ENCODE measurements at regions not wholly inside any gene's neighbourhood (a gene's known extent, or its start where the extent isn't known, plus 50 kb on each side); places are given as distances from the start of the nearest gene placed in this dataset.

GRCh38 chr10:108989976-108990375, 933.3 kb downstream of the XPNPEP1 start:
- no peak overlapping the region for H2BK5ac ChIP-seq (ENCODE audit: low read depth, low read length)
- H3K9me3 ChIP-seq (ENCODE audit: insufficient read depth in 2 of 2, low read depth in 1 of 2, low read length in 1 of 2) = no peaks in the 10 kb centered on the region
- H2AK5ac ChIP-seq (ENCODE audit: low read depth, low read length) = no peak overlapping the region
- H3K36me3 ChIP-seq (ENCODE audit: control insufficient read depth in 2 of 4, insufficient read depth in 4 of 4, low read length in 3 of 4) = no peaks in the 10 kb centered on the region
- no peak overlapping the region for H3K9ac ChIP-seq (replicated peaks in 1 of 4; ENCODE audit: extremely low read depth in 1 of 4, low read depth in 3 of 4, low read length in 3 of 4)
- H3K56ac ChIP-seq (replicated peaks; ENCODE audit: insufficient read length, low read depth, low read length) = no peak overlapping the region
- no peak overlapping the region for H2BK20ac ChIP-seq (ENCODE audit: low read length)
- H3K23me2 ChIP-seq (ENCODE audit: low read depth, low read length) = no peaks in the 10 kb centered on the region
- H4K91ac ChIP-seq (replicated peaks; ENCODE audit: insufficient read length, low read length) = no peak overlapping the region
- H4K5ac ChIP-seq (ENCODE audit: insufficient read length, low read depth, low read length) = no peak overlapping the region
- no peaks in the 10 kb centered on the region for H3K4me1 ChIP-seq (replicated peaks in 1 of 4; ENCODE audit: control insufficient read depth in 3 of 4, insufficient read depth in 4 of 4, low read length in 3 of 4)
- H3K4me2 ChIP-seq (ENCODE audit: insufficient read depth in 1 of 2, low read depth in 2 of 2, low read length in 2 of 2) = no peak overlapping the region
- no peak overlapping the region for H3K18ac ChIP-seq (ENCODE audit: extremely low read depth, low read length)
- no peak overlapping the region for H2BK15ac ChIP-seq (ENCODE audit: low read length)
- no peak overlapping the region for H3K14ac ChIP-seq (ENCODE audit: insufficient read length)
- H2BK12ac ChIP-seq (ENCODE audit: low read depth, low read length) = no peak overlapping the region
- H3K79me2 ChIP-seq (ENCODE audit: control insufficient read depth in 1 of 2, insufficient read depth in 2 of 2, low read length in 2 of 2) = no peaks in the 10 kb centered on the region
- H4K8ac ChIP-seq (ENCODE audit: extremely low read depth, insufficient read depth, low read length) = no peak overlapping the region
- ChIA-PET POLR2A (ENCODE audit: partially characterized antibody) (no interaction called here), CTCF (ENCODE audit: partially characterized antibody) (no interaction called here)
- no peak overlapping the region for H3K4ac ChIP-seq (replicated peaks; ENCODE audit: insufficient read length, low read depth, low read length)
- H3K79me1 ChIP-seq (ENCODE audit: low read depth, low read length) = no peaks in the 10 kb centered on the region
- DNase-seq (ENCODE audit: low read depth in 1 of 2, low spot score in 2 of 2) = no peak
- H3K27me3 ChIP-seq (replicated peaks in 1 of 4; ENCODE audit: control insufficient read depth in 3 of 4, extremely low read depth in 1 of 4, insufficient read depth in 3 of 4, low read length in 3 of 4) = no peaks in the 10 kb centered on the region
- 94% methylated on average over 4 of the region's 4 CpGs; no CpG with 5 or more reads in 1 of the 2 experiments for WGBS, 2 experiments (ENCODE audit: extremely low coverage in 1 of 2, insufficient coverage in 1 of 2, insufficient read length in 1 of 2, insufficient replicate concordance in 2 of 2, low coverage in 1 of 2, low lambda C conversion rate in 2 of 2, missing lambda C conversion rate in 1 of 2)
- no peak overlapping the region for H3K27ac ChIP-seq (ENCODE audit: low read depth, low read length)
- H3K4me3 ChIP-seq (ENCODE audit: extremely low read depth in 1 of 4, insufficient read depth in 2 of 4, low read depth in 3 of 4, low read length in 4 of 4) = no peak overlapping the region
- H2BK120ac ChIP-seq (replicated peaks; ENCODE audit: low read depth, low read length) = no peak overlapping the region
- FAIRE-seq = no peak
- no peaks in the 10 kb centered on the region for H4K20me1 ChIP-seq (replicated peaks in 1 of 2; ENCODE audit: control insufficient read depth in 1 of 2, insufficient read depth in 2 of 2, low read length in 2 of 2)
- no peak overlapping the region for H3K23ac ChIP-seq (ENCODE audit: insufficient read length)
- H2AFZ ChIP-seq (ENCODE audit: low read length) = no peak overlapping the region
- TF ChIP-seq BRCA1 (IDR thresholded peaks at IDR 0.05; ENCODE audit: low read depth, low read length) (no peak), HDAC2 (IDR thresholded peaks at IDR 0.05; ENCODE audit: borderline replicate concordance in 1 of 2, low read depth in 2 of 2, low read length in 2 of 2) (no peak), TAF7 (optimal IDR thresholded peaks at IDR 0.05; ENCODE audit: borderline replicate concordance, low read depth, low read length) (no peak), PHF8 (conservative IDR thresholded peaks at IDR 0.05; ENCODE audit: low read depth, low read length) (no peak), POLR2AphosphoS5 (IDR thresholded peaks at IDR 0.05; ENCODE audit: low read depth, low read length) (no peak), FOSL1 (IDR thresholded peaks at IDR 0.05; ENCODE audit: insufficient read depth, low read depth, low read length) (no peak), MAX (IDR thresholded peaks at IDR 0.05) (no peak), RNF2 (IDR thresholded peaks at IDR 0.05; ENCODE audit: borderline replicate concordance, low read depth, low read length, missing control alignments, poor library complexity, severe bottlenecking) (no peak), USF2 (IDR thresholded peaks at IDR 0.05; ENCODE audit: low read length) (no peak), E2F6 (IDR thresholded peaks at IDR 0.05) (no peak), NANOG (IDR thresholded peaks at IDR 0.05; ENCODE audit: insufficient read depth, low read depth, low read length, poor library complexity, severe bottlenecking) (no peak)
